ENCODE measurements at regions not wholly inside any gene's neighbourhood (a gene's known extent, or its start where the extent isn't known, plus 50 kb on each side); places are given as distances from the start of the nearest gene placed in this dataset.

DNA sequence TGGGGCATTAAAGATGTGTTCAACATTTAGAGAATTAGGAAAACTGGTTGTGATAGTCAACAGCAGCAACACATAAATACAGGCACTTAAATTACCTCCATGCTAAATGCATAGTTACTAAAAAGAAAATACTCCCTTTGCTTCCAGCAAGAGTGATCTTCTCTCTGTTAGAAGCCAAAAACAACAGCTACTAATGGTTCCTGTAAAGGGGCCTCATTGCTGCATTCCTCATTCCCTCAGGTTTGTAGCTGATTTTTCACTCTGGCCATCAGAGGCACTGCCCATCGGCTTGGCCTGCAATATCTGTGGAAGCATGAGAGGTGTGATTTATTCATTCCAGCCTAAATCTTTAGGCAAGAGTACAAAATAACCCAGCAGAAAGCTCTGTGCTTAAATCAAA is 466.0 kb upstream of the ADAMTS16 start:
- H3K27ac ChIP-seq, result no peak overlapping the region
- H3K4me3 ChIP-seq, result no peak overlapping the region
- H4K20me1 ChIP-seq, result no peaks in the 10 kb centered on the region
- no peaks in the 10 kb centered on the region for H3K4me1 ChIP-seq
- no peak overlapping the region for H3K9ac ChIP-seq
- TF ChIP-seq Cebpa-rat (IDR thresholded peaks at IDR 0.05), result no peak
- no peak overlapping the region for H3K4me2 ChIP-seq
- H3K27me3 ChIP-seq, result no peaks in the 10 kb centered on the region
- no peaks in the 10 kb centered on the region for H3K36me3 ChIP-seq
- peaks cover 0 to 23% (median 0%) of the 10 kb centered on the region in 11 experiments; a peak in 9 of 22 replicates for H3K9me3 ChIP-seq (replicated peaks in 1 of 11)

DNA sequence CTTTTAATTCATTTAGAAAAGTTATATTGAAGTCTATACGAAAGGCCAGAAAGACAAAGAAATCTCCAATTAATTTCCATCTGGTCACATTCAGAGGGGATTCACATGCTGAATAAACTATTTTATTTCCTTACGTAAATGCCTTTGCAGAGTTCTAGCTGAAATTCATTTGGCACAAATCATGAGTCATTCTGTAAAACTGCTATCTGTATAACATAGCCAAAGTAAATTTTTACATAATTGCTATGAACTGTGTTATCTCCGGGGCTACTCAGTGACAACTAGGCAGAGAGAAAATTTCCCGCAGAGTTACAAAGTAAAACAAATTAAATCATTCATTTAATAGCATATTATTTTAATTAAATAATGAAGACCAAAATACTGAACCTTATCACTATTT is 463.2 kb upstream of the ADAMTS16 start:
- no peak overlapping the region for H3K4me2 ChIP-seq
- H3K4me3 ChIP-seq, result no peak overlapping the region
- no peaks in the 10 kb centered on the region for H3K27me3 ChIP-seq
- H4K20me1 ChIP-seq, result no peaks in the 10 kb centered on the region
- H3K36me3 ChIP-seq, result no peaks in the 10 kb centered on the region
- no peak overlapping the region for H3K27ac ChIP-seq
- H3K9me3 ChIP-seq (replicated peaks in 1 of 11), result peaks cover 0 to 11% (median 4%) of the 10 kb centered on the region in 11 experiments; a peak in 15 of 22 replicates
- TF ChIP-seq Cebpa-rat (IDR thresholded peaks at IDR 0.05), result no peak
- no peaks in the 10 kb centered on the region for H3K4me1 ChIP-seq
- H3K9ac ChIP-seq, result no peak overlapping the region

DNA sequence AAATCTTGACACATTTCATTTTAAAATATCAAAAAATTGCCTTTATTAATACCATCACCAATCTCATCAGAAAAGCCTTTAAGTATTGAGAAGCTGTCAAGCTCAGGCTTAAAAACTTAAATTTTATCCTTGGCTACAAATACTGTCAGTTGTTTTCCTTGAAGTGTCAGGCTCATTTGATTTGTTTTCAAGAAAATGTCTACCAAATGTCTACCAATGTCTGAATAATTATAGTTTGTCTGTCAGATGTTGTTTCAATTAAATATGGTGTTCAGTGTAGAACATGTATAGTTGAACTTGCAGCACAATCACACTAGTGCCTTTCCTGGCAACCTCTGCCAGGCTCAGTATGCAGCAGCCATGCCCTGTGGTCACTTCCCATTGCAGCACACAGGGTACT is 455.2 kb upstream of the ADAMTS16 start:
- H3K4me1 ChIP-seq, result no peaks in the 10 kb centered on the region

DNA sequence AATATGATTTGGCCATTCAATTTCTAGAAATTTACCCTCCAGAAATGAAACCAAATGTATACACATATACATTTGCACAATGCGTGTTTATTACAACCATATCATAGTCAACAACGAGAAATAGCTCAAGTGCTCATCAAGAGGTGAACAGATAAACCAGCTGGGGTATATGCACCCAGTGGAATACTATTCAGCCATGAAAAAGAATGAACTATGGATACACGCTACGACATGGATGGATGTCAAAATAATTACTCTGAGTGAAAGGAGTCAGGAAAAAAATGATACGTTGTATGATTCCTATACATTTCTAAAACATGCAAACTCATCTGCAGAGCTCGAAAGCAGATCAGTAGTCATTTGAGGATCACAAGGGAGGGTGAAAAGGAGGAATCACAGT is 441.5 kb upstream of the ADAMTS16 start:
- no peaks in the 10 kb centered on the region for H4K20me1 ChIP-seq
- no peaks in the 10 kb centered on the region for H3K36me3 ChIP-seq
- no peak overlapping the region for H3K4me3 ChIP-seq
- H3K27me3 ChIP-seq, result no peaks in the 10 kb centered on the region
- H3K27ac ChIP-seq, result no peak overlapping the region
- H3K9ac ChIP-seq, result no peak overlapping the region
- no peaks in the 10 kb centered on the region for H3K9me3 ChIP-seq (replicated peaks in 1 of 11)
- 0 out of 20 replicates have a peak, but pooled peaks cover 0 to 10% (median 0%) of the 10 kb centered on the region in 10 experiments for H3K4me1 ChIP-seq
- H3K4me2 ChIP-seq, result no peak overlapping the region
- no peak for TF ChIP-seq Cebpa-rat (IDR thresholded peaks at IDR 0.05)

More for the DNA sequence above, 455.2 kb upstream of the ADAMTS16 start:
- no peak overlapping the region for H3K27ac ChIP-seq
- no peak overlapping the region for H3K9ac ChIP-seq
- H4K20me1 ChIP-seq, result no peaks in the 10 kb centered on the region
- no peaks in the 10 kb centered on the region for H3K27me3 ChIP-seq
- H3K9me3 ChIP-seq (replicated peaks in 1 of 11), result peaks cover 10 to 32% (median 22%) of the 10 kb centered on the region in 11 experiments
- H3K4me2 ChIP-seq, result no peak overlapping the region
- no peak overlapping the region for H3K4me3 ChIP-seq
- TF ChIP-seq Cebpa-rat (IDR thresholded peaks at IDR 0.05), result no peak
- H3K36me3 ChIP-seq, result no peaks in the 10 kb centered on the region

DNA sequence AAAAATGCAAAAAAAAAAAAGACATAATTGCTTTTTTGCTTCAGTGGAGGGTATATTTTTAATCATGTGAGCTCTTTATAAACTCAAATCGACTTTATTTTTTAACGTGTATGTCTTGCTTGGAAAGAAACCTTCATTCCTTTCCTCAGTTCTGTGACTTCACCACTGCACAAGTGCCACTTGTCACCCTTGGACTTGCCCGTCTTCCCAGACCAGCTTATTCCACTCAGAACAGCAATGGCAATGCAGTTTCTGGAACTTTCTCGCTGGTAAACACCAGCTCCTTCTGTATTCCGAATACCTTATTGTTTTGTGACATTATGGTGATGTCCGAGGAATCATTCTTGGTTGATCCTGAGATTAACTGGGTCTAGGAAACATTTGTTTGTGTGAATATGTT is 440.5 kb upstream of the ADAMTS16 start:
- H3K9me3 ChIP-seq (replicated peaks in 1 of 11), result no peaks in the 10 kb centered on the region
- no peaks in the 10 kb centered on the region for H3K36me3 ChIP-seq
- TF ChIP-seq Cebpa-rat (IDR thresholded peaks at IDR 0.05), result no peak

DNA sequence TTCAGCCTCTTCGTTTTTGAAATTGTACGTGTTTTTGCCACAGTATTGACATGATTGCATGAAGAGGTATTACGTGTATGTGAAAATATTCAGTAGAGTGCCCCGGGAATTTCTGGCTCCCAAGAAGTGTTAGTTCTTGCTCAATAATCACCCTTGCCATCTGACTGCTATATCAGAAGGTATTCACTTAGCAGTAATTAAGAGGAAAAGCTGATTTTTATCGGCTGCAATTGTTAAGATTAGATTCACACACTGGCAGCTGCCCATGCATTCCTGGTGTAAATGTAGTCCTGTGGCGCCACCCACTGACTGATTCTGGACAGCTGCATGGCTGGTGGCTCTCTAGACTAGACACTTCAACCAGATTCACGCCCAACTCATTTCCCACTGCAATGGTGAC is 440.1 kb upstream of the ADAMTS16 start:
- Histone ChIP-seq H3K9ac (no peak overlapping the region), H3K9me3 (replicated peaks in 1 of 11) (no peaks in the 10 kb centered on the region), H4K20me1 (no peaks in the 10 kb centered on the region), H3K4me1 (0 out of 20 replicates have a peak, but pooled peaks cover 0 to 10% (median 0%) of the 10 kb centered on the region in 10 experiments), H3K27ac (no peak overlapping the region), H3K4me2 (no peak overlapping the region), H3K27me3 (no peaks in the 10 kb centered on the region), H3K36me3 (no peaks in the 10 kb centered on the region), H3K4me3 (no peak overlapping the region)
- no peak for TF ChIP-seq Cebpa-rat (IDR thresholded peaks at IDR 0.05)

More for the DNA sequence above, 440.5 kb upstream of the ADAMTS16 start:
- no peak overlapping the region for H3K27ac ChIP-seq
- no peak overlapping the region for H3K4me3 ChIP-seq
- no peak overlapping the region for H3K4me2 ChIP-seq
- H3K27me3 ChIP-seq, result no peaks in the 10 kb centered on the region
- 0 out of 20 replicates have a peak, but pooled peaks cover 0 to 10% (median 0%) of the 10 kb centered on the region in 10 experiments for H3K4me1 ChIP-seq
- no peak overlapping the region for H3K9ac ChIP-seq
- H4K20me1 ChIP-seq, result no peaks in the 10 kb centered on the region

DNA sequence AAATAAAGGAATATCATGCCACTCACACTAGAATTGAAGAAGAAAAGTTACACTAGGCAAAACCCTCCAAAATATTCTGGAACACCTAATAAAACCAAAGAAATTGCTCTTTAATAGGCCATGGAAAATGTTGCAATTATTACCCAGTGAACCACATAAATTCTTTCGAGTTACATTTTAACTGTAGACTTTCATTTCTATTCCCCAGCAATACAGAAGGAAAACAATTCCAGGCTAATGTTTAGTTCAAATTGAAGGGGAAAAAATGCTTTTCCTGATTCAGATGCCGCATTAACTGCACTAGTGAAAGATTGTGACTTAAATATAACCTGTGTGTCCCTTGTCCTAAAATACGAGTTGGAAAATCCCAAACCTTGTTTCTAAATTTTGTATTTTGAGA is 439.3 kb upstream of the ADAMTS16 start:
- Histone ChIP-seq H3K4me3 (no peak overlapping the region), H3K4me1 (0 out of 20 replicates have a peak, but pooled peaks cover 0 to 10% (median 0%) of the 10 kb centered on the region in 10 experiments), H3K27ac (no peak overlapping the region), H3K9me3 (replicated peaks in 1 of 11) (no peaks in the 10 kb centered on the region), H3K36me3 (no peaks in the 10 kb centered on the region), H3K9ac (no peak overlapping the region), H3K4me2 (no peak overlapping the region), H3K27me3 (no peaks in the 10 kb centered on the region), H4K20me1 (no peaks in the 10 kb centered on the region)
- no peak for TF ChIP-seq Cebpa-rat (IDR thresholded peaks at IDR 0.05)

DNA sequence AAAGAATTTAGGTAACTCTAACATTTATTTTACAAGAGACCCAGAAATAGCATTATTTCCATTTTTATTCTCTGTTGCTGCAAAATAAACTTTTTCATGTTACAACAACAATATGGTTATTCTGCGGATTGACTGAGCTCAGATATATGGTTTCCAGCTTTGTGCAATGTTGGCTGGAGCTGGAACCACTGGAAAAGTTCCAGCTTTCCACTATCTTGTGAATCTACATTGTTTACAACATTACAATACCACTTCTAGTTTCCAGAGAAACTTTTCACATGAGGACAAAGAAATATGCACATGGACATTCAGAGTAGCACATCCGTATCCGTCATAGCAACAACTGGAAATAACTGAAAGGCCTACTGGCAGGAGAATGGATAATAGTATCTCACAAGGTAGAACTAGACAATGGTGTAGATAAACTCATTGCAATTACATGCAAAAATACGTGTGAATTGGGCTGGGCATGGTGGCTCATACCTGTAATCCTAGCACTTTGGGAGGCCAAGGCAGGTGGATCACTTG is 436.1 kb upstream of the ADAMTS16 start:
- no peak for TF ChIP-seq Cebpa-rat (IDR thresholded peaks at IDR 0.05)
- H3K4me2 ChIP-seq, result no peak overlapping the region
- H3K9ac ChIP-seq, result no peak overlapping the region
- peaks cover 0 to 10% (median under 1%) of the 10 kb centered on the region in 10 experiments; a peak in 2 of 20 replicates for H3K4me1 ChIP-seq
- peaks cover 0 to 5% (median 0%) of the 10 kb centered on the region in 11 experiments; a peak in 1 of 22 replicates for H3K9me3 ChIP-seq (replicated peaks in 1 of 11)
- H4K20me1 ChIP-seq, result no peaks in the 10 kb centered on the region
- no peaks in the 10 kb centered on the region for H3K27me3 ChIP-seq
- H3K27ac ChIP-seq, result no peak overlapping the region
- no peak overlapping the region for H3K4me3 ChIP-seq
- H3K36me3 ChIP-seq, result no peaks in the 10 kb centered on the region

DNA sequence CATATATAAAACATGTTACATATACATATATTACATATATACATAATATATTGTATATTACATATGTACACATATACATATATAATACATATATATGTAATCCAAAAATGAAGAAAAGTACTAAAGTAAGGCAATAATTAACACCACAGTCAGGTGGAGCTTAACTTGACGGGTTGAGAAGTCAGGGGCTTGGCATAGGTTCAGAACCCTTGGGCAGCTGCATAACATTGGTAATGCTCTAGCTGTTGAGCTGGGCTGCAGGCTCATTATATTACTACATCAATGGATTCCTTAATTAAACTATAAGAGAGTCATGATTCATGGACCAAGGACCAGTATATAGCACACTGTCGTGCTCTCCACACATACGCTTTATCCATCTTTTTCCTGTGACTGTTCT is 435.2 kb upstream of the ADAMTS16 start:
- Histone ChIP-seq H3K9me3 (replicated peaks in 1 of 11) (peaks cover 0 to 11% (median 6%) of the 10 kb centered on the region in 11 experiments; a peak in 11 of 22 replicates), H3K36me3 (no peaks in the 10 kb centered on the region), H3K4me3 (no peak overlapping the region), H3K27ac (no peak overlapping the region), H3K4me2 (no peak overlapping the region), H3K4me1 (peaks cover 0 to 10% (median 2%) of the 10 kb centered on the region in 10 experiments; a peak in 2 of 20 replicates), H3K27me3 (no peaks in the 10 kb centered on the region), H3K9ac (no peak overlapping the region), H4K20me1 (no peaks in the 10 kb centered on the region)
- TF ChIP-seq Cebpa-rat (IDR thresholded peaks at IDR 0.05), result no peak

DNA sequence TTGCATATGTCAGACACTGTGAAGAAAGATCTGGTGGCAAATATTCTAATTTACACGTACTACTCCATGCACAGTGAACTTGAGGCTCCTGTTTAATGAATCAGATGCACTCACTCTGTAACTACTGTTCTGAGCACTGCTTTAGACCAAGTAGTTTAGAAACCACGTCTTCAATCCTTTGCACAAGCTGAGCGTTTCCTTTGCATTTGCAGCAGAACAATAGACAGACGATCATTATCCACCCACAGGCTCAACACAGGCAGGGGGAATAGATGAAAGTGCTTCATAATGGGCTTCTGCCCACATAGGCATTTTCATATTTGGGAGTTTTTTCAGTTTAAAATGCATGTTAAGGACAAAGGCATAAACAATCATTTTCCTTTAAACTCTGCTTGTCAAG is 423.3 kb upstream of the ADAMTS16 start:
- Histone ChIP-seq H3K9me3 (replicated peaks in 1 of 11) (peaks cover 0 to 17% (median 2%) of the 10 kb centered on the region in 11 experiments; a peak in 8 of 22 replicates), H3K4me1 (no peaks in the 10 kb centered on the region), H3K4me2 (no peak overlapping the region), H3K27me3 (no peaks in the 10 kb centered on the region), H3K9ac (no peak overlapping the region), H4K20me1 (no peaks in the 10 kb centered on the region), H3K27ac (no peak overlapping the region), H3K36me3 (no peaks in the 10 kb centered on the region), H3K4me3 (no peak overlapping the region)
- TF ChIP-seq Cebpa-rat (IDR thresholded peaks at IDR 0.05), result no peak

Measured in BLaER1 treated with 17β-estradiol and CSF1 and Interleukin-3, amounts not matched to agents 10 nM and 100 nM (cell line).